Stomach (tissue), 8 donors: ENCODE measurements at regions not wholly inside any gene's neighbourhood (a gene's known extent, or its start where the extent isn't known, plus 50 kb on each side); places are given as distances from the start of the nearest gene placed in this dataset.

Experiments
- DNase-seq, 2 donors: peaks; one replicate each; pipeline versions ENCODE4 v3.0.0 to v3.0.0-alpha.2; 2013 to 2019
- H3K27ac ChIP-seq, 5 donors: fragments of 200-600 bp in 4 of 5; sonication (generic) in 4 of 5; one replicate each; pipeline ENCODE4 v1.5.1; 2013 to 2019; ENCODE audit warnings: mild to moderate bottlenecking in 1 of 5, moderate library complexity in 1 of 5
- H3K27me3 ChIP-seq, 3 donors: fragments of 200-600 bp; sonication (generic); one replicate each; pipeline ENCODE4 v1.5.1; 2017 to 2019; ENCODE audit warnings: mixed run types in 1 of 3
- H3K36me3 ChIP-seq, 4 donors: fragments of 200-600 bp; sonication (generic); 1 replicate in 3 of 4; 2 replicates in 1 of 4; pipeline ENCODE4 v1.5.1; 2016 to 2019
- H3K4me1 ChIP-seq, 4 donors: fragments of 200-600 bp; sonication (generic); one replicate each; pipeline ENCODE4 v1.5.1; 2016 to 2019
- H3K4me3 ChIP-seq, 4 donors: fragments of 200-600 bp; sonication (generic) in 3 of 4; one replicate each; pipeline ENCODE4 v1.5.1; 2016 to 2019; ENCODE audit warnings: mild to moderate bottlenecking in 1 of 4
- H3K9me3 ChIP-seq, 4 donors: fragments of 200-600 bp; sonication (generic); one replicate each; pipeline ENCODE4 v1.5.1; 2016 to 2019
- EP300 ChIP-seq: sonication (generic); formaldehyde crosslinking; IDR thresholded peaks from one replicate; pipeline ENCODE4 v1.6.1; 2017; ENCODE audit warnings: antibody characterized with exemption
- POLR2A ChIP-seq, 4 donors: fragments of 450-650 bp; IDR thresholded peaks; one replicate each; pipeline ENCODE4 v1.6.1; 2016; ENCODE audit warnings: antibody characterized with exemption in 4 of 4, control low read depth in 2 of 4, mild to moderate bottlenecking in 1 of 4, moderate library complexity in 1 of 4
- POLR2AphosphoS5 ChIP-seq, 3 donors: sonication (generic); formaldehyde crosslinking; IDR thresholded peaks; one replicate each; pipeline ENCODE4 v1.6.1; 2016; ENCODE audit warnings: antibody characterized with exemption in 3 of 3
- WGBS, 5 donors: extraction: QIAGEN DNeasy Blood & Tissue Kit in 3 of 5; methylation state at CpG; one replicate each; pipeline versions ENCODE4 v1.1.5 to v1.1.7; 2013 to 2018; 5-methylcytosine and 5-hydroxymethylcytosine counted together
- intact Hi-C: fragments of 100-400 bp; cut with DNase I; formaldehyde crosslinking; loops from one replicate; pipeline ENCODE4 v1.15.1; 2023; ENCODE audit warnings: low total_unique reads
- TF ChIP-seq, protein P1 (sequence below), 7 experiments: fragments of 450-650 bp in 4 of 7; fragments of 200-600 bp in 3 of 7; sonication (generic) in 3 of 7; IDR thresholded peaks; one replicate each; pipeline ENCODE4 v1.5.1; 2016 to 2019; ENCODE audit warnings: antibody characterized with exemption in 7 of 7, control low read depth in 2 of 7, mild to moderate bottlenecking in 1 of 7
- donor health status: healthy with polysubstance abuse.
- donor health status: Bipolar disorder and iron deficiency.
- donor health status: healthy.

DNA sequence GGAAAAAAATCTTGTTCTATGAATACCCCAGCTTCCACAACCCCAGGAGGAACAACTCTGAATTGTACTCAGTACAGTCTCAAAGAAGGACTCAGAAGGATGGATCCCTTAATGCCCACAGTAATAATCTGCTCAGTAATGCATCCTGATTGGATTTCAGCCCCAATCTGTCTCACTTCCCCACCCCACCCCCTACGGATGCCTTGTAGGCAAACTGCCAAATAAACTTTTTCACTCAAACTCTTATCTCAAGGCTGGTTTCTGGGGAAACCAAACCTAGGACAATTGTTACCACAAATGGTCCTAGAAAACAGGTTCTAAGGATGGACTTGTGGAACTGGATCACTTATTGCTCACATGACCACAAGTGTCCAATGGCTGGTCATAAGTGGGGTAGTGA is 1021.8 kb upstream of the INTU start:
- Histone ChIP-seq H3K9me3 (no peaks in the 10 kb centered on the region), H3K36me3 (no peaks in the 10 kb centered on the region), H3K4me1 (no peaks in the 10 kb centered on the region), H3K27ac (no peak overlapping the region), H3K4me3 (no peak overlapping the region), H3K27me3 (no peaks in the 10 kb centered on the region)
- WGBS, 5 donors = 26 to 56% (median 41%) methylated on average over 1 of the region's 1 CpG
- no peak for TF ChIP-seq EP300
- TF ChIP-seq, protein P1, sequence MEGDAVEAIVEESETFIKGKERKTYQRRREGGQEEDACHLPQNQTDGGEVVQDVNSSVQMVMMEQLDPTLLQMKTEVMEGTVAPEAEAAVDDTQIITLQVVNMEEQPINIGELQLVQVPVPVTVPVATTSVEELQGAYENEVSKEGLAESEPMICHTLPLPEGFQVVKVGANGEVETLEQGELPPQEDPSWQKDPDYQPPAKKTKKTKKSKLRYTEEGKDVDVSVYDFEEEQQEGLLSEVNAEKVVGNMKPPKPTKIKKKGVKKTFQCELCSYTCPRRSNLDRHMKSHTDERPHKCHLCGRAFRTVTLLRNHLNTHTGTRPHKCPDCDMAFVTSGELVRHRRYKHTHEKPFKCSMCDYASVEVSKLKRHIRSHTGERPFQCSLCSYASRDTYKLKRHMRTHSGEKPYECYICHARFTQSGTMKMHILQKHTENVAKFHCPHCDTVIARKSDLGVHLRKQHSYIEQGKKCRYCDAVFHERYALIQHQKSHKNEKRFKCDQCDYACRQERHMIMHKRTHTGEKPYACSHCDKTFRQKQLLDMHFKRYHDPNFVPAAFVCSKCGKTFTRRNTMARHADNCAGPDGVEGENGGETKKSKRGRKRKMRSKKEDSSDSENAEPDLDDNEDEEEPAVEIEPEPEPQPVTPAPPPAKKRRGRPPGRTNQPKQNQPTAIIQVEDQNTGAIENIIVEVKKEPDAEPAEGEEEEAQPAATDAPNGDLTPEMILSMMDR (IDR thresholded peaks at IDR 0.05) = no peak
- TF ChIP-seq POLR2A (IDR thresholded peaks at IDR 0.05) = no peak
- TF ChIP-seq POLR2AphosphoS5 (IDR thresholded peaks at IDR 0.05) = no peak
- DNase-seq = no peak
- intact Hi-C loops = no loop called here

DNA sequence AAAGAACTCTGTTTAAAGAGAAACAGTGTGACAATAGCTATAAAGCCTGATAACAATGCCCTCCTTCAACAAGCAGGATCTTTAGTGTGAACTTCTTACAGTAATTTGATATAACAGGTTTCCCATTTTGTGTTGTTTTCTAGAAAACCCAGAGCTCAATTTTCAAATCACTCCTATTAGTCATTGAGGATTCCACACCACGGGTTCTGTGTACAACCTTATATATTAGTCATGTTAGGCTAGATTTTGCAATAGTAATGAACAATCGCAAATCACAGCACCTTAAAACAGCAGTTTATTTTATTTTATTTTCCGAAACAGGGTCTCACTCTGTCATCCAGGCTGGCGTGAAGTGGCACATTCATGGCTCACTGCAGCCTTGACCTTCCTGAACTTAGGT is 1020.9 kb upstream of the INTU start:
- DNase-seq = no peak
- Histone ChIP-seq H3K36me3 (no peaks in the 10 kb centered on the region), H3K4me1 (no peaks in the 10 kb centered on the region), H3K9me3 (no peaks in the 10 kb centered on the region), H3K27me3 (no peaks in the 10 kb centered on the region), H3K4me3 (no peak overlapping the region), H3K27ac (no peak overlapping the region)
- TF ChIP-seq POLR2A (IDR thresholded peaks at IDR 0.05) = no peak
- intact Hi-C loops = no loop called here
- 53 to 63% (median 55%) methylated on average over 4 of the region's 4 CpGs for WGBS, 5 donors

DNA sequence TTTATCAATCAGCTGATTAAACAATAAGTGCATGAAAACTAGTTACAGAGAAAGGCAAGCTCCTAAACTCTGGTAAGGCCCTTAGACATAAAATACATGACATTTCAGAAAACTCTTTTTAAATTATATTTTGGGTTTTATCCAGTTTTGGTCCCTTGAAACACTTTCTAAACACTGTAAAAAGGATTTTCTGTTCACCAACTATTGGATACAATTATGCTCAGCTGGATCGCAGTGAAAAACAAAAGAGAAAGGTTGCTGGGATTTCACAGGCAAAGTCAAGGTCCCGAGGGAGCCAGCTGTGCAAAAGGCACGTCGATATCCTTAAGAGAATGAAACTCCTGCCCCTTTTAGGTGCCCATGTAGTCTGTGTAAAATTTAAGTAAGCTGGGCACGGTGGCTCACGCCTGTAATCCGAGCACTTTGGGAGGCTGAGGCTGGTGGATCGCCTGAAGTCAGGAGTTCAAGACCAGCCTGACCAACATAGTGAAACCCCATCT is 1018.4 kb upstream of the INTU start:
- H3K27me3 ChIP-seq = no peaks in the 10 kb centered on the region
- no peaks in the 10 kb centered on the region for H3K9me3 ChIP-seq
- H3K4me1 ChIP-seq = no peaks in the 10 kb centered on the region
- H3K4me3 ChIP-seq = no peak overlapping the region
- no peak for DNase-seq
- H3K36me3 ChIP-seq = no peaks in the 10 kb centered on the region
- intact Hi-C loops = no loop called here
- no peak overlapping the region for H3K27ac ChIP-seq
- WGBS, 5 donors = 82 to 91% (median 84%) methylated on average over 8 of the region's 8 CpGs
- TF ChIP-seq POLR2A (IDR thresholded peaks at IDR 0.05) (no peak), EP300 (no peak), POLR2AphosphoS5 (IDR thresholded peaks at IDR 0.05) (no peak)
- TF ChIP-seq, protein P1 (IDR thresholded peaks at IDR 0.05) = no peak

DNA sequence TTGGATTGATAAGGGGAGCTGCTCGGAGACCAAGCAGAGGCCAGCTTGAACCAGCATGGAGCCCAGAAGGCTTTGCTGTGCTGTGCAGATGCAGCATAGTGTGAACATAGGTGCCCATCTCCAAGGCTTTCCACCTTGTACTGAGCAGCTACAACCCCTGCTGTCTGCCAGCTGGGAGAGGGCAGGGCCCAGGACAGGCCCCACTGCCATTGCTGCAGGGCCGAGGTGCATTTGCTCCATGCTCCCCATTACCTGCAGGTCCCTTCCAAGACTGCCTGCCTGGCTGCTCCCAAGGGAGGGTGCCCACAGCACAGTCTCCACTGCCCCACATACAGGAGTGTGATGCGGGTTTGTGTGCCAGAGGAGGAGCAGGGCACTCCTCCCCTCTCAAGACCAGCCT is 1016.0 kb upstream of the INTU start:
- no peak overlapping the region for H3K4me3 ChIP-seq
- 87 to 100% (median 92%) methylated on average over 1 to 3 of the region's 3 CpGs for WGBS, 5 donors
- no peak for DNase-seq
- intact Hi-C loops = no loop called here
- no peaks in the 10 kb centered on the region for H3K9me3 ChIP-seq
- H3K4me1 ChIP-seq = no peaks in the 10 kb centered on the region
- no peaks in the 10 kb centered on the region for H3K36me3 ChIP-seq
- TF ChIP-seq, protein P1 (IDR thresholded peaks at IDR 0.05) = no peak
- TF ChIP-seq POLR2A (IDR thresholded peaks at IDR 0.05) (no peak), POLR2AphosphoS5 (IDR thresholded peaks at IDR 0.05) (no peak), EP300 (no peak)
- no peaks in the 10 kb centered on the region for H3K27me3 ChIP-seq
- no peak overlapping the region for H3K27ac ChIP-seq

DNA sequence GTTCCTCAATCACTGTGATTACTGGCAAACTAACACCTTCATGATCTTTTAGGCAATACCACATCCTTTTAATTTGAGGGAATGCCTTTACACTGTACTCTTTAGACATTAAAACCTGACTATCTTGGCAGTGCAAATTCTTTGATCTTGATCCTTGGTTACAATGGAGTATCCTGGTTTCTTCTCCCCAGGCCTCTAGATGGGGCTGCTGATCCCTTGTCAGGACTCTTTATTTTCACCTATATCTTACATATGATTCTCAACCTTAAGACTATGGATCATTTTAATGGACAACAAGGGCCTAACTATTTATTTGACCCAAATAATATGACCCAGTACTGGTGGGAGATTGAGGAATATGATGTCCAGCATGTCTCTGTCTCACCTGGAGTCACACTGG is 1005.5 kb upstream of the INTU start:
- Histone ChIP-seq H3K27ac (no peak overlapping the region), H3K4me1 (no peaks in the 10 kb centered on the region), H3K9me3 (no peaks in the 10 kb centered on the region), H3K36me3 (no peaks in the 10 kb centered on the region), H3K27me3 (no peaks in the 10 kb centered on the region), H3K4me3 (no peak overlapping the region)
- DNase-seq = no peak
- intact Hi-C loops = no loop called here
- TF ChIP-seq POLR2A (IDR thresholded peaks at IDR 0.05) (no peak), EP300 (no peak), POLR2AphosphoS5 (IDR thresholded peaks at IDR 0.05) (no peak)
- TF ChIP-seq, protein P1 (IDR thresholded peaks at IDR 0.05) = no peak
